EH (cell line): ENCODE measurements at regions not wholly inside any gene's neighbourhood (a gene's known extent, or its start where the extent isn't known, plus 50 kb on each side); places are given as distances from the start of the nearest gene placed in this dataset.
A peak's percentile ranks its signal among the peaks of the same experiment; 100 is the strongest.
"Not testable (repeated sequence)": the region's sequence is repeated elsewhere in the genome, so short reads cannot be mapped to it uniquely, and the experiment has no call there.

ENCODE experiments used
- DNase-seq: peaks from one replicate; pipeline ENCODE4 v3.0.0-alpha.2; 2015; ENCODE audit warnings: low read depth

- peak; percentile 90 for DNase-seq
These were observed 126.5 kb downstream of the RASSF10 start for GRCh38 chr11:13135385-13136271.

GRCh38 chr11:13136272-13136596 is 127.1 kb downstream of the RASSF10 start:
- no peak for DNase-seq

GRCh38 chr11:13137844-13138301 is 128.8 kb downstream of the RASSF10 start:
- peak; percentile 50 for DNase-seq

GRCh38 chr11:13139085-13139484 is 130.0 kb downstream of the RASSF10 start:
- DNase-seq, result not testable (repeated sequence)

- peak; percentile 28 for DNase-seq
These were observed 131.1 kb downstream of the RASSF10 start for GRCh38 chr11:13140028-13140870.

- DNase-seq, result no peak
These were observed 131.9 kb downstream of the RASSF10 start for GRCh38 chr11:13140873-13141655.

- DNase-seq, result no peak
These were observed 132.9 kb downstream of the RASSF10 start for GRCh38 chr11:13141731-13142709.

- no peak for DNase-seq
These were observed 133.9 kb upstream of the BMAL1 start for GRCh38 chr11:13143486-13144297.

GRCh38 chr11:13145461-13145860 is 132.1 kb upstream of the BMAL1 start:
- no peak for DNase-seq

- no peak for DNase-seq
These were observed 127.6 kb upstream of the BMAL1 start for GRCh38 chr11:13149991-13150390.

GRCh38 chr11:13150487-13150886 is 127.1 kb upstream of the BMAL1 start:
- no peak for DNase-seq

GRCh38 chr11:13152264-13152663 is 125.3 kb upstream of the BMAL1 start:
- no peak for DNase-seq

- DNase-seq, result peak; percentile 46
These were observed 124.7 kb upstream of the BMAL1 start for GRCh38 chr11:13152736-13153541.

GRCh38 chr11:13154374-13154773 is 123.2 kb upstream of the BMAL1 start:
- DNase-seq, result not testable (repeated sequence)

- no peak for DNase-seq
These were observed 117.2 kb upstream of the BMAL1 start for GRCh38 chr11:13160346-13160745.

GRCh38 chr11:13160806-13161205 is 116.8 kb upstream of the BMAL1 start:
- DNase-seq, result no peak

- no peak for DNase-seq
These were observed 114.4 kb upstream of the BMAL1 start for GRCh38 chr11:13163158-13163557.

GRCh38 chr11:13166036-13166435 is 111.6 kb upstream of the BMAL1 start:
- no peak for DNase-seq

- DNase-seq, result no peak
These were observed 109.3 kb upstream of the BMAL1 start for GRCh38 chr11:13168271-13168670.
